K562 (cell line): ENCODE measurements at regions not wholly inside any gene's neighbourhood (a gene's known extent, or its start where the extent isn't known, plus 50 kb on each side); places are given as distances from the start of the nearest gene placed in this dataset.

Experiments
- ATAC-seq: fragments of 200-7000 bp; cut with Tn5 transposase; 3 replicates; pipeline ENCODE4 v1.9.1; 2020; ENCODE audit warnings: moderate library complexity
- BruUV-seq: library from RNA; stranded (reverse); fragments of 400-500 nt; replicated peaks from 2 replicates; lab custom pipeline; 2021; lab: Mats Ljungman, UMichigan
- CTCF ChIA-PET: fragments of 300-600 bp; formaldehyde crosslinking; extraction: SDS; loops from one replicate; lab custom pipeline; 2021; ENCODE audit warnings: low intra/inter-chr PET ratio; lab: Yijun Ruan, JAX
- POLR2A ChIA-PET: fragments of 300-600, 350-650 bp; sonication (Branson Sonifier 250); formaldehyde crosslinking; extraction: SDS; loops from one replicate; lab custom pipeline; 2021; ENCODE audit warnings: antibody characterized with exemption, inconsistent platforms; lab: Yijun Ruan, JAX
- DNase-seq, 4 experiments: peaks; one replicate each; pipeline versions ENCODE4 v3.0.0 to v3.0.0-alpha.2; 2011 to 2018; ENCODE audit warnings: low spot score in 3 of 4, mixed read lengths in 3 of 4; ENCODE audit errors: extremely low read depth in 1 of 4
- FAIRE-seq: peaks from 2 replicates; lab custom pipeline; 2011; peaks lifted over from hg19 to GRCh38; lab: Jason Lieb, UNC
- H2AFZ ChIP-seq: 2 replicates; pipeline ENCODE4 v1.6.0; 2011; ENCODE audit warnings: low read depth, low read length, control low read depth, inconsistent platforms
- H3K27ac ChIP-seq: fragments of 200-600 bp; 3 replicates; pipeline ENCODE4 v1.8.0; 2011; ENCODE audit warnings: low read depth, mild to moderate bottlenecking, control low read depth, inconsistent platforms, low read length, moderate library complexity, mixed read lengths; ENCODE audit errors: extremely low read depth
- H3K27me3 ChIP-seq, 2 experiments: fragments of 300-600 bp in 1 of 2; 2 replicates in 1 of 2; 3 replicates in 1 of 2; pipeline versions ENCODE4 v1.6.0 to v1.8.0; 2011; ENCODE audit warnings: inconsistent platforms in 2 of 2, low read length in 2 of 2, mild to moderate bottlenecking in 1 of 2, mixed read lengths in 1 of 2, moderate library complexity in 1 of 2; ENCODE audit not compliant: control insufficient read depth in 2 of 2, insufficient read depth in 2 of 2
- H3K36me3 ChIP-seq: fragments of 300-600 bp; 3 replicates; pipeline ENCODE4 v1.8.0; 2011; ENCODE audit warnings: mild to moderate bottlenecking, low read length, inconsistent platforms; ENCODE audit not compliant: control insufficient read depth, insufficient read depth
- H3K4me1 ChIP-seq, 2 experiments: fragments of 200-600 bp in 1 of 2; replicated peaks in 1 of 2; 2 replicates in 1 of 2; 3 replicates in 1 of 2; pipeline versions ENCODE4 v1.5.1 to v1.8.0; 2011; ENCODE audit warnings: inconsistent platforms in 2 of 2, low read length in 2 of 2, mild to moderate bottlenecking in 1 of 2, mixed read lengths in 1 of 2, moderate library complexity in 1 of 2; ENCODE audit not compliant: control insufficient read depth in 2 of 2, insufficient read depth in 2 of 2
- H3K4me2 ChIP-seq: 2 replicates; pipeline ENCODE4 v1.6.1; 2011; ENCODE audit warnings: low read length, control low read depth, inconsistent platforms, mixed read lengths; ENCODE audit not compliant: insufficient read depth
- H3K4me3 ChIP-seq: fragments of 200-600 bp; sonication (generic), shearing (Covaris generic); 2 replicates; pipeline ENCODE4 v1.5.1; 2016; ENCODE audit warnings: control low read depth, inconsistent platforms
- H3K79me2 ChIP-seq: fragments of 200-600 bp; 3 replicates; pipeline ENCODE4 v1.8.0; 2011; ENCODE audit warnings: low read length, inconsistent platforms; ENCODE audit not compliant: control insufficient read depth, insufficient read depth
- H3K9ac ChIP-seq, 2 experiments: 2 replicates each; pipeline versions ENCODE4 v1.6.0 to v1.6.1; 2011; ENCODE audit warnings: low read depth in 2 of 2, low read length in 2 of 2, control low read depth in 1 of 2, inconsistent platforms in 1 of 2, mild to moderate bottlenecking in 1 of 2, mixed read lengths in 1 of 2; ENCODE audit not compliant: insufficient read depth in 1 of 2
- H3K9me1 ChIP-seq: one replicate; pipeline ENCODE4 v1.6.0; 2011; ENCODE audit warnings: inconsistent platforms, mild to moderate bottlenecking, low read length, moderate library complexity; ENCODE audit not compliant: control insufficient read depth, insufficient read depth
- H3K9me3 ChIP-seq: replicated peaks from 2 replicates; pipeline ENCODE4 v1.5.1; 2011; ENCODE audit warnings: low read depth, low read length, inconsistent platforms; ENCODE audit not compliant: control insufficient read depth, insufficient read depth
- H4K20me1 ChIP-seq: replicated peaks from 2 replicates; pipeline ENCODE4 v1.6.1; 2011; ENCODE audit warnings: low read length, inconsistent platforms, mixed read lengths; ENCODE audit not compliant: control insufficient read depth, insufficient read depth
- CEBPB ChIP-seq: fragments of 450-650 bp; IDR thresholded peaks from 2 replicates; pipeline ENCODE4 v1.6.1; 2016; ENCODE audit warnings: missing genetic modification characterization, missing compliant biosample characterization
- DMBX1 ChIP-seq: fragments of 250-450 bp; sonication (Bioruptor Pico); IDR thresholded peaks from 2 replicates; pipeline ENCODE4 v1.8.0; 2022; ENCODE audit warnings: inconsistent platforms, mild to moderate bottlenecking, moderate library complexity, borderline replicate concordance
- FOXA3 ChIP-seq, 2 experiments: fragments of 450-650 bp in 1 of 2; sonication (generic) in 1 of 2; formaldehyde crosslinking; IDR thresholded peaks in 1 of 2; conservative IDR thresholded peaks in 1 of 2; 2 replicates each; pipeline versions ENCODE4 v1.4.0 to v1.8.0; 2020 to 2022; ENCODE audit warnings: mild to moderate bottlenecking in 2 of 2, missing genetic modification reagents in 1 of 2
- FUS ChIP-seq: fragments of 200-400 bp; formaldehyde crosslinking; optimal IDR thresholded peaks from 2 replicates; pipeline ENCODE3; 2017; ENCODE audit warnings: low read depth, low read length
- MCM7 ChIP-seq, 2 experiments: fragments of 450-650 bp; IDR thresholded peaks; 2 replicates each; pipeline ENCODE4 v1.6.1; 2016 to 2018
- TSHZ1 ChIP-seq: fragments of 250-450 bp; sonication (Bioruptor Pico); IDR thresholded peaks from 2 replicates; pipeline ENCODE4 v1.4.0; 2020; ENCODE audit warnings: mild to moderate bottlenecking, moderate library complexity
- U2AF2 ChIP-seq: fragments of 200-400 bp; formaldehyde crosslinking; optimal IDR thresholded peaks from 2 replicates; pipeline ENCODE3; 2017; ENCODE audit warnings: low read depth, mild to moderate bottlenecking, low read length
- WGBS: fragments of 100-300 bp; shearing (Covaris generic); methylation state at CpG from one replicate; pipeline ENCODE4 v1.1.6; 2016; ENCODE audit warnings: low coverage, mixed read lengths; ENCODE audit not compliant: insufficient coverage; ENCODE audit errors: missing lambda C conversion rate; 5-methylcytosine and 5-hydroxymethylcytosine counted together
- in situ Hi-C: fragments of 300-500 bp; cut with MboI; formaldehyde crosslinking; loops from 4 replicates; pipeline ENCODE4 v1.15.0; 2018; ENCODE audit warnings: inconsistent platforms, mixed read lengths
- intact Hi-C: fragments of 100-400 bp; cut with micrococcal nuclease; formaldehyde crosslinking; loops from 2 replicates; pipeline ENCODE4 v1.14.2; 2022

- POLR2A ChIA-PET: no interaction called here
- H3K27ac ChIP-seq: no peak overlapping the region
- no peaks in the 10 kb centered on the region for H3K9me1 ChIP-seq
- H3K4me2 ChIP-seq: no peak overlapping the region
- no peaks in the 10 kb centered on the region for H3K4me1 ChIP-seq
- no TSS peak for BruUV-seq
- 11% methylated on average over 6 of the region's 6 CpGs for WGBS
- no peaks in the 10 kb centered on the region for H3K36me3 ChIP-seq
- intact Hi-C loops (no loop called here), in situ Hi-C loops (no loop called here)
- H3K79me2 ChIP-seq: no peaks in the 10 kb centered on the region
- H3K4me3 ChIP-seq: no peak overlapping the region
- no peaks in the 10 kb centered on the region for H4K20me1 ChIP-seq
- CTCF ChIA-PET: no interaction called here
- no peak overlapping the region for H3K9ac ChIP-seq
- H3K9me3 ChIP-seq: no peaks in the 10 kb centered on the region
- H3K27me3 ChIP-seq: no peaks in the 10 kb centered on the region
- H2AFZ ChIP-seq: no peak overlapping the region
- TF ChIP-seq MCM7 (IDR thresholded peaks at IDR 0.05) (no peak), FUS (no peak), U2AF2 (no peak), CEBPB (tag) (no peak), TSHZ1 (CRISPR knock-in tag) (no peak), DMBX1 (no peak), FOXA3 (CRISPR knock-in tag; conservative IDR thresholded peaks at IDR 0.05 in 1 of 2, IDR thresholded peaks at IDR 0.05 in 1 of 2) (no peak)
- DNase-seq (no peak), ATAC-seq (no peak), FAIRE-seq (no peak)
Measured at GRCh38 chr10:23611308-23612029, 172.6 kb downstream of the OTUD1 start.
